Endothelial cell of umbilical vein (primary cell): ENCODE measurements at regions not wholly inside any gene's neighbourhood (a gene's known extent, or its start where the extent isn't known, plus 50 kb on each side); places are given as distances from the start of the nearest gene placed in this dataset.

Experiments
- BruUV-seq: library from RNA; stranded (reverse); fragments of 400-500 nt; replicated peaks from 2 replicates; lab custom pipeline; 2021; lab: Mats Ljungman, UMichigan
- CTCF ChIA-PET: fragments of 300-600, 350-600 bp; sonication (Branson Sonifier 250); formaldehyde crosslinking; loops from one replicate; lab custom pipeline; 2021; ENCODE audit warnings: antibody characterized with exemption, inconsistent platforms; lab: Charles Lee
- POLR2A ChIA-PET: fragments of 300-600, 350-600 bp; sonication (Branson Sonifier 250); formaldehyde crosslinking; loops from one replicate; lab custom pipeline; 2021; ENCODE audit warnings: antibody characterized with exemption, inconsistent platforms; lab: Charles Lee
- DNase-seq: peaks from one replicate; pipeline ENCODE4 v3.0.0-alpha.2; 2011; ENCODE audit warnings: low read depth, low spot score
- FAIRE-seq: peaks from 2 replicates; lab custom pipeline; 2011; peaks lifted over from hg19 to GRCh38; lab: Jason Lieb, UNC
- H2AFZ ChIP-seq: 2 replicates; pipeline ENCODE4 v1.6.0; 2012; ENCODE audit warnings: low read depth, low read length, control low read depth, inconsistent platforms
- H3K27ac ChIP-seq: 2 replicates; pipeline ENCODE4 v1.5.1; 2011; ENCODE audit warnings: low read depth, mild to moderate bottlenecking, control low read depth, low read length, moderate library complexity; ENCODE audit not compliant: insufficient read depth
- H3K27me3 ChIP-seq, 2 experiments: 2 replicates each; pipeline versions ENCODE4 v1.6.0 to v1.6.1; 2011; ENCODE audit warnings: low read length in 2 of 2, mixed read lengths in 1 of 2; ENCODE audit not compliant: control insufficient read depth in 2 of 2, insufficient read depth in 2 of 2
- H3K36me3 ChIP-seq, 2 experiments: 2 replicates in 1 of 2; 3 replicates in 1 of 2; pipeline ENCODE4 v1.5.1; 2011; ENCODE audit warnings: low read length in 2 of 2, mild to moderate bottlenecking in 1 of 2, moderate library complexity in 1 of 2; ENCODE audit not compliant: control insufficient read depth in 2 of 2, insufficient read depth in 2 of 2; ENCODE audit errors: extremely low read depth in 1 of 2
- H3K4me1 ChIP-seq: 3 replicates; pipeline ENCODE4 v1.5.1; 2011; ENCODE audit warnings: mild to moderate bottlenecking, low read length; ENCODE audit not compliant: control insufficient read depth, insufficient read depth; ENCODE audit errors: extremely low read depth
- H3K4me2 ChIP-seq: 2 replicates; pipeline ENCODE4 v1.6.1; 2011; ENCODE audit warnings: low read length, control low read depth, mixed read lengths; ENCODE audit not compliant: insufficient read depth
- H3K4me3 ChIP-seq, 3 experiments: fragments of 200-600 bp in 1 of 3; sonication (generic), shearing (Covaris generic) in 1 of 3; replicated peaks in 1 of 3; 2 replicates each; pipeline ENCODE4 v1.5.1; 2011 to 2016; ENCODE audit warnings: control low read depth in 3 of 3, low read length in 3 of 3, mild to moderate bottlenecking in 2 of 3, inconsistent platforms in 1 of 3, low read depth in 1 of 3, moderate library complexity in 1 of 3; ENCODE audit not compliant: insufficient read depth in 1 of 3
- H3K79me2 ChIP-seq: 2 replicates; pipeline ENCODE4 v1.6.0; 2012; ENCODE audit warnings: low read length, inconsistent platforms; ENCODE audit not compliant: control insufficient read depth, insufficient read depth
- H3K9ac ChIP-seq: replicated peaks from 2 replicates; pipeline ENCODE3; 2011; ENCODE audit warnings: low read length, control low read depth; ENCODE audit not compliant: insufficient read depth; ENCODE audit errors: extremely low read depth
- H3K9me1 ChIP-seq: replicated peaks from 3 replicates; pipeline ENCODE4 v1.6.0; 2011; ENCODE audit warnings: mild to moderate bottlenecking, low read length; ENCODE audit not compliant: control insufficient read depth, insufficient read depth; ENCODE audit errors: extremely low read depth
- H3K9me3 ChIP-seq: replicated peaks from 2 replicates; pipeline ENCODE4 v1.5.1; 2012; ENCODE audit warnings: low read length, inconsistent platforms; ENCODE audit not compliant: control insufficient read depth, insufficient read depth
- H4K20me1 ChIP-seq: replicated peaks from 2 replicates; pipeline ENCODE3; 2011; ENCODE audit warnings: mild to moderate bottlenecking, low read length; ENCODE audit not compliant: control insufficient read depth, insufficient read depth; ENCODE audit errors: extremely low read depth
- CTCF ChIP-seq, 2 donors: IDR thresholded peaks; 1 replicate in 1 of 2; 2 replicates in 1 of 2; pipeline ENCODE4 v1.5.1; 2011; ENCODE audit warnings: low read length in 2 of 2, mild to moderate bottlenecking in 2 of 2, moderate library complexity in 2 of 2, control low read depth in 1 of 2, inconsistent platforms in 1 of 2, low read depth in 1 of 2; ENCODE audit not compliant: insufficient read depth in 1 of 2; ENCODE audit errors: extremely low read depth in 1 of 2
- JUN ChIP-seq: IDR thresholded peaks from 2 replicates; pipeline ENCODE4 v1.6.1; 2011; ENCODE audit warnings: borderline replicate concordance, low read depth; ENCODE audit not compliant: insufficient read length, insufficient read depth
- MAX ChIP-seq: IDR thresholded peaks from 2 replicates; pipeline ENCODE4 v1.6.1; 2011; ENCODE audit not compliant: insufficient read depth, insufficient read length
- MYC ChIP-seq: IDR thresholded peaks from one replicate; pipeline ENCODE4 v1.6.1; 2011; ENCODE audit warnings: mild to moderate bottlenecking, low read depth, low read length
- dilution Hi-C: fragments of 300-500 bp; cut with MboI; formaldehyde crosslinking; loops from one replicate; pipeline ENCODE4 v1.15.0; 2019; ENCODE audit warnings: low sequenced_read_pairs; ENCODE audit not compliant: extremely low pct_ligation_motif_present
- intact Hi-C: fragments of 100-400 bp; cut with micrococcal nuclease; formaldehyde crosslinking; loops from one replicate; pipeline ENCODE4 v1.10.0; 2022

GRCh38 chr9:23496489-23497136, 329.4 kb downstream of the ELAVL2 start:
- Histone ChIP-seq H3K9ac (no peak overlapping the region), H2AFZ (no peak overlapping the region), H4K20me1 (no peaks in the 10 kb centered on the region), H3K79me2 (no peaks in the 10 kb centered on the region), H3K4me1 (no peaks in the 10 kb centered on the region), H3K36me3 (no peaks in the 10 kb centered on the region), H3K27me3 (no peaks in the 10 kb centered on the region), H3K4me3 (no peak overlapping the region), H3K9me3 (no peaks in the 10 kb centered on the region), H3K9me1 (no peaks in the 10 kb centered on the region), H3K27ac (no peak overlapping the region), H3K4me2 (no peak overlapping the region)
- dilution Hi-C loops (no loop called here), intact Hi-C loops (loop anchor here (10.0 kb wide), 1 partner anchor 188 kb away; no protein-coding TSS in a partner anchor)
- BruUV-seq: no TSS peak
- no peak for TF ChIP-seq MAX
- TF ChIP-seq MYC: no peak
- TF ChIP-seq CTCF (IDR thresholded peaks at IDR 0.05; ENCODE audit: extremely low read depth in 1 of 2, insufficient read depth in 1 of 2, low read depth in 1 of 2, low read length in 2 of 2): no peak
- TF ChIP-seq JUN: no peak
- POLR2A ChIA-PET: no interaction called here
- FAIRE-seq (no peak), DNase-seq (no peak)
- CTCF ChIA-PET: no interaction called here

GRCh38 chr9:23497137-23497504, 328.9 kb downstream of the ELAVL2 start:
- BruUV-seq: no TSS peak
- dilution Hi-C loops (no loop called here), intact Hi-C loops (loop anchor here (10.0 kb wide), 1 partner anchor 188 kb away; no protein-coding TSS in a partner anchor)
- Histone ChIP-seq H3K27me3 (no peaks in the 10 kb centered on the region), H3K4me2 (no peak overlapping the region), H3K9me1 (no peaks in the 10 kb centered on the region), H3K4me3 (no peak overlapping the region), H3K4me1 (no peaks in the 10 kb centered on the region), H3K9ac (no peak overlapping the region), H3K79me2 (no peaks in the 10 kb centered on the region), H4K20me1 (no peaks in the 10 kb centered on the region), H2AFZ (no peak overlapping the region), H3K27ac (no peak overlapping the region), H3K36me3 (no peaks in the 10 kb centered on the region), H3K9me3 (no peaks in the 10 kb centered on the region)
- DNase-seq: no peak
- ChIA-PET CTCF (no interaction called here), POLR2A (no interaction called here)
- no peak for FAIRE-seq
- no peak for TF ChIP-seq MAX
